Fibroblast of skin of right quadriceps (primary cell): ENCODE measurements at regions not wholly inside any gene's neighbourhood (a gene's known extent, or its start where the extent isn't known, plus 50 kb on each side); places are given as distances from the start of the nearest gene placed in this dataset.
A peak's percentile ranks its signal among the peaks of the same experiment; 100 is the strongest.
"Not testable (repeated sequence)": the region's sequence is repeated elsewhere in the genome, so short reads cannot be mapped to it uniquely, and the experiment has no call there.

Source experiments
- DNase-seq: peaks from one replicate; pipeline ENCODE4 v3.0.0-alpha.2; 2013

GRCh38 chr5:152456815-152457443 is 51.9 kb upstream of the NMUR2 start:
- no peak for DNase-seq

- DNase-seq: no peak
Measured at GRCh38 chr5:152462021-152462721, 57.1 kb upstream of the NMUR2 start.

GRCh38 chr5:152464048-152464447 is 59.0 kb upstream of the NMUR2 start:
- no peak for DNase-seq

- no peak for DNase-seq
Measured at GRCh38 chr5:152465140-152465539, 60.1 kb upstream of the NMUR2 start.

GRCh38 chr5:152466085-152466745 is 61.1 kb upstream of the NMUR2 start:
- no peak for DNase-seq

- no peak for DNase-seq
Measured at GRCh38 chr5:152470167-152470566, 65.1 kb upstream of the NMUR2 start.

- no peak for DNase-seq
Measured at GRCh38 chr5:152472083-152472482, 67.0 kb upstream of the NMUR2 start.

GRCh38 chr5:152474961-152475360 is 69.9 kb upstream of the NMUR2 start:
- DNase-seq: no peak

GRCh38 chr5:152477536-152477935 is 72.5 kb upstream of the NMUR2 start:
- DNase-seq: no peak

- not testable (repeated sequence) for DNase-seq
Measured at GRCh38 chr5:152479866-152480265, 74.8 kb upstream of the NMUR2 start.

GRCh38 chr5:152480677-152481076 is 75.6 kb upstream of the NMUR2 start:
- DNase-seq: not testable (repeated sequence)

GRCh38 chr5:152487130-152487529 is 82.1 kb upstream of the NMUR2 start:
- DNase-seq: no peak

GRCh38 chr5:152488869-152489268 is 83.8 kb upstream of the NMUR2 start:
- no peak for DNase-seq

GRCh38 chr5:152499814-152500535 is 94.9 kb upstream of the NMUR2 start:
- DNase-seq: no peak

GRCh38 chr5:152501294-152501693 is 96.2 kb upstream of the NMUR2 start:
- no peak for DNase-seq

GRCh38 chr5:152503206-152503605 is 98.1 kb upstream of the NMUR2 start:
- DNase-seq: no peak

- peak; percentile 34 for DNase-seq
Measured at GRCh38 chr5:152505442-152506042, 100.5 kb upstream of the NMUR2 start.

GRCh38 chr5:152511120-152511519 is 106.0 kb upstream of the NMUR2 start:
- DNase-seq: no peak

GRCh38 chr5:152511531-152512132 is 106.6 kb upstream of the NMUR2 start:
- DNase-seq: no peak

- peak; percentile 9 for DNase-seq
Measured at GRCh38 chr5:152514827-152515397, 109.8 kb upstream of the NMUR2 start.

GRCh38 chr5:152523964-152524363 is 118.9 kb upstream of the NMUR2 start:
- DNase-seq: no peak

- no peak for DNase-seq
Measured at GRCh38 chr5:152527358-152528052, 122.4 kb upstream of the NMUR2 start.
